Esophagus squamous epithelium (tissue), 5 donors: ENCODE measurements at regions not wholly inside any gene's neighbourhood (a gene's known extent, or its start where the extent isn't known, plus 50 kb on each side); places are given as distances from the start of the nearest gene placed in this dataset.
"Not testable (repeated sequence)": the region's sequence is repeated elsewhere in the genome, so short reads cannot be mapped to it uniquely, and the experiment has no call there.

ENCODE experiments used
- DNase-seq: peaks from one replicate; lab custom pipeline; 2025; lab: John Stamatoyannopoulos, UW
- H3K27ac ChIP-seq, 4 donors: fragments of 200-600 bp; sonication (generic); one replicate each; pipeline ENCODE4 v1.5.1; 2016 to 2019; ENCODE audit warnings: mild to moderate bottlenecking in 1 of 4
- H3K27me3 ChIP-seq, 4 donors: fragments of 200-600 bp; sonication (generic); 1 replicate in 3 of 4; 2 replicates in 1 of 4; pipeline versions ENCODE4 v1.5.1 to v1.6.0; 2017 to 2021; ENCODE audit warnings: antibody characterized with exemption in 1 of 4
- H3K36me3 ChIP-seq, 3 donors: fragments of 200-600 bp; sonication (generic); one replicate each; pipeline ENCODE4 v1.5.1; 2016 to 2019
- H3K4me1 ChIP-seq, 3 donors: fragments of 200-600 bp; sonication (generic); one replicate each; pipeline ENCODE4 v1.5.1; 2017 to 2019
- H3K4me3 ChIP-seq, 4 donors: fragments of 200-600 bp; sonication (generic); 1 replicate in 3 of 4; 2 replicates in 1 of 4; pipeline ENCODE4 v1.5.1; 2016 to 2019; ENCODE audit warnings: mild to moderate bottlenecking in 2 of 4, moderate library complexity in 1 of 4
- H3K9me3 ChIP-seq, 3 donors: fragments of 200-600 bp; sonication (generic); one replicate each; pipeline ENCODE4 v1.5.1; 2016 to 2019
- CTCF ChIP-seq, 6 experiments: fragments of 450-650 bp in 4 of 6; fragments of 200-600 bp in 2 of 6; sonication (generic) in 2 of 6; IDR thresholded peaks; one replicate each; pipeline ENCODE4 v1.5.1; 2016 to 2019; ENCODE audit warnings: antibody characterized with exemption in 6 of 6, mild to moderate bottlenecking in 4 of 6, moderate library complexity in 4 of 6
- POLR2A ChIP-seq, 4 donors: fragments of 450-650 bp; IDR thresholded peaks; one replicate each; pipeline ENCODE4 v1.6.1; 2017; ENCODE audit warnings: antibody characterized with exemption in 4 of 4, mild to moderate bottlenecking in 4 of 4, moderate library complexity in 3 of 4
- WGBS, 2 donors: methylation state at CpG; one replicate each; pipeline ENCODE4 v1.1.5; 2018; 5-methylcytosine and 5-hydroxymethylcytosine counted together
- intact Hi-C: fragments of 100-400 bp; cut with DNase I; formaldehyde crosslinking; loops from one replicate; pipeline ENCODE4 v1.15.0; 2022
- donor health status: DM: yes; HTN: yes; CAD: no.

DNA sequence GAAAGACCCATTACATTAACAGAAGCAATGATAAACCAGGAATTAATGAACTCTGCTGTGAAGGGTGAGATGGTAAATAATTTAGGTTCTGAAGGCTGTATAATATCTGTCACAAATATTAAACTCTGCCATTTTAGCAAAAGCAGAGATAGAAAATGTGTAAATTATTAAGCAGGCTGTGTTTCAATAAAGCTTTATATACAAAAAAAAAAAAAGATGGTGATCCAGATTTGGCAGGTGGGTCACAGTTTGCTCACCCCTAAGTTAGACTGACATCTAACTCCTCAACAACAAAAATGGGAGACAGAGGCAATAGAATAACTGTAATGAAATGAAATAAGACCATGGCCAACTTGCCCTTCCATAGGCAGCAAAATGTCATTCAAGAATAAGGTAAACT is 157.3 kb upstream of the FANCL start:
- intact Hi-C loops, result no loop called here

DNA sequence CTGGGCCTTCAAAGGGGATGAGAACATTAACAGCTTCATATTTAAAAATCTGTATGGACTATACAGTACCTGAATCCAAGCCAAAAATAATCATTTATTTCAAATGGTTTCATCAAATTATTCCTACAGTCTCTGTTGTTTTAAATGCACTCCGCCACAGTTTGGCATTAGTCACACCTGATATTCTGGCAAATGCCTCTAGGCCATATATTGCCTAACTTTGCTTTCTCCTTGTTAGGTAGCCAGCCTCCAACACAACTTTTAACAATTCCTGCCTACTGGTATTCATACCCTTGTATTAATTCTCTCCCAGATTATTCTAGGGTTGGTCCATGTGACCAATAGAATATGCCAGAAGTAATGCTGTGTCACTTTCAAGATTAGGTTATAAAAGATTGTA is 146.6 kb upstream of the FANCL start:
- WGBS, 2 donors, result 36 to 44% methylated on average over 1 of the region's 1 CpG
- intact Hi-C loops, result no loop called here
- no peaks in the 10 kb centered on the region for H3K27me3 ChIP-seq
- H3K4me3 ChIP-seq, result no peak overlapping the region
- H3K27ac ChIP-seq, result no peak overlapping the region
- TF ChIP-seq POLR2A (IDR thresholded peaks at IDR 0.05), result no peak
- no peak for TF ChIP-seq CTCF (IDR thresholded peaks at IDR 0.05)
- no peaks in the 10 kb centered on the region for H3K36me3 ChIP-seq
- H3K9me3 ChIP-seq, result no peaks in the 10 kb centered on the region
- no peaks in the 10 kb centered on the region for H3K4me1 ChIP-seq
- DNase-seq, result no peak

More for the DNA sequence above, 157.3 kb upstream of the FANCL start:
- no peak for DNase-seq
- H3K36me3 ChIP-seq, result no peaks in the 10 kb centered on the region
- H3K4me1 ChIP-seq, result no peaks in the 10 kb centered on the region
- TF ChIP-seq CTCF (IDR thresholded peaks at IDR 0.05) (no peak), POLR2A (IDR thresholded peaks at IDR 0.05) (no peak)
- no peak overlapping the region for H3K4me3 ChIP-seq
- H3K27me3 ChIP-seq, result no peaks in the 10 kb centered on the region
- H3K27ac ChIP-seq, result no peak overlapping the region
- H3K9me3 ChIP-seq, result no peaks in the 10 kb centered on the region

- H3K27ac ChIP-seq, H3K4me1 ChIP-seq, H3K27me3 ChIP-seq, intact Hi-C loops, H3K4me3 ChIP-seq, DNase-seq, H3K36me3 ChIP-seq, H3K9me3 ChIP-seq: not testable (repeated sequence)
- WGBS, 2 donors, result 28 to 100% methylated on average over 2 to 5 of the region's 14 CpGs
Observed at GRCh38 chr2:58386904-58387303, 145.8 kb upstream of the FANCL start.

DNA sequence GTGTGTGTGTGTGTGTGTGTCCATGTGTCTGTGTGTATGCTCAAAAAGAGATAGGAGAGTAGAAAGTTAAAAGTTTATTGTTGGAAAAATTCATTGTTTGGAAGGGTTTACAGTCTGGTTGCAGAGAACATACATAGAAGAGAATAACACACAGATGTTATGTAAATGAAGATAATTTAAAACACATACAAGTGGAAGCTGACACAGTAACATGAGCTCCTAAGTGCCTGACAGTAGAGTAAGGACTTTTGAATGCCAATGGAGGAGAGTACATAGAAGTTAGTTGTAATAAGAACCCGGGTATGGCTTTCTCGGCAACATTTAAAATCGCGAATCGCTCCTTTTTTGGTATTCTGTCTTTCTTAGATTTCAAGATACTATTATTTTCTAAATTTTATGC is 137.0 kb upstream of the FANCL start:
- H3K27me3 ChIP-seq, result no peaks in the 10 kb centered on the region
- intact Hi-C loops, result no loop called here
- H3K4me3 ChIP-seq, result no peak overlapping the region
- WGBS, 2 donors, result 85 to 93% methylated on average over 5 of the region's 5 CpGs
- no peak for DNase-seq
- no peaks in the 10 kb centered on the region for H3K4me1 ChIP-seq
- no peaks in the 10 kb centered on the region for H3K36me3 ChIP-seq
- H3K9me3 ChIP-seq, result no peaks in the 10 kb centered on the region
- TF ChIP-seq CTCF (IDR thresholded peaks at IDR 0.05) (no peak), POLR2A (IDR thresholded peaks at IDR 0.05) (no peak)
- H3K27ac ChIP-seq, result no peak overlapping the region

DNA sequence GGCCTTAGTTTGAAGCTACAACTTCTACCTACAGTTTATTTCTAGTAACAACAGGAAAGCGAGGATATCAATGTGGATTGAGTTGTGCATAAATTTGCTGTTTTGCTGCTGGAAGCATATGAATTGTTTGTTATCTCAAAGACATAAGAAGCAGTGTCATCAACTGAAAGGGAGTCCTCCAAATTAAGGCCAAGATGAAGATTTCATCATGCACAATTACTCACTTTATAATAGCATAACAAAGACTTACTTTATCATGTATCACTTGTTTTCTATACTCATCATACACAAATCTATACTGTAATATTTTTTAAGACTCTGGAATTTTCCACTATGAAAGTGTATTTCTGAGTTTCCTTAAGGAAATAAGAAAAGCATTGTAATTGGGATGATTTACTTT is 136.1 kb upstream of the FANCL start:
- H3K27ac ChIP-seq, result no peak overlapping the region
- H3K4me1 ChIP-seq, result no peaks in the 10 kb centered on the region
- no peak overlapping the region for H3K4me3 ChIP-seq
- 65 to 79% methylated on average over 1 of the region's 1 CpG for WGBS, 2 donors
- DNase-seq, result no peak
- H3K27me3 ChIP-seq, result no peaks in the 10 kb centered on the region
- TF ChIP-seq CTCF (IDR thresholded peaks at IDR 0.05) (no peak), POLR2A (IDR thresholded peaks at IDR 0.05) (no peak)
- H3K9me3 ChIP-seq, result no peaks in the 10 kb centered on the region
- intact Hi-C loops, result no loop called here
- H3K36me3 ChIP-seq, result no peaks in the 10 kb centered on the region

DNA sequence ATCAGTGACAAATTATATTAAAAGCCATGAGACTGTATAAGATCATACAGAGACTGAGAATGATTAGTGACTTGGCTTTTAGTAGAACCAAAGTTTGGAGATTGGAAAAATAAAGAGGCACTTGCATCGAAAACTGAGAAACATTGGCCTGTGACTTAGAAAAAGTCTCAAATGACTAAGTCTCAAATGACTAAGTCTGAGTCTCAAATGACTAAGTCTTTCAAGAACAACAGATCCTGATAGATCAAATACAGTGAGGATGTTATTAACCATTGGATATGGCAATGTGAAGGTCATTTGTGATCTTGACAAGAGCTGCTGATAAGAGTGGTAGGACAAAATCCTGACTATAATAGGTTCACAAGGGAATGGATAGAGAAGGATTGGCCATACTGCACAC is 135.5 kb upstream of the FANCL start:
- no peak for TF ChIP-seq POLR2A (IDR thresholded peaks at IDR 0.05)
- TF ChIP-seq CTCF (IDR thresholded peaks at IDR 0.05), result no peak
- Histone ChIP-seq H3K4me1 (no peaks in the 10 kb centered on the region), H3K27ac (no peak overlapping the region), H3K27me3 (no peaks in the 10 kb centered on the region), H3K9me3 (no peaks in the 10 kb centered on the region), H3K4me3 (no peak overlapping the region), H3K36me3 (no peaks in the 10 kb centered on the region)
- intact Hi-C loops, result no loop called here
- no peak for DNase-seq
- WGBS, 2 donors, result 65 to 67% methylated on average over 1 of the region's 1 CpG
